Neuronal stem cell (in vitro differentiated cells): ENCODE measurements at regions not wholly inside any gene's neighbourhood (a gene's known extent, or its start where the extent isn't known, plus 50 kb on each side); places are given as distances from the start of the nearest gene placed in this dataset.

Source experiments
- DNase-seq: peaks from one replicate; pipeline ENCODE4 v3.0.0-alpha.2; 2013; ENCODE audit warnings: low spot score
- H2AFZ ChIP-seq: one replicate; pipeline ENCODE4 v1.6.1; 2013; ENCODE audit warnings: mild to moderate bottlenecking, low read length, inconsistent platforms
- H2AK5ac ChIP-seq: 2 replicates; pipeline ENCODE4 v1.6.1; 2013; ENCODE audit warnings: low read depth, mild to moderate bottlenecking, inconsistent platforms, low read length, moderate library complexity, mixed read lengths
- H2BK120ac ChIP-seq: 2 replicates; pipeline ENCODE4 v1.6.1; 2013; ENCODE audit warnings: low read depth, mild to moderate bottlenecking, inconsistent platforms, low read length, moderate library complexity, mixed read lengths
- H2BK12ac ChIP-seq: one replicate; pipeline ENCODE4 v1.6.1; 2013; ENCODE audit warnings: low read length, inconsistent platforms
- H2BK15ac ChIP-seq: 2 replicates; pipeline ENCODE4 v1.6.1; 2013; ENCODE audit warnings: mild to moderate bottlenecking, low read length, inconsistent platforms, mixed read lengths
- H2BK5ac ChIP-seq: one replicate; pipeline ENCODE4 v1.6.1; 2013; ENCODE audit warnings: inconsistent platforms, mild to moderate bottlenecking, low read length, moderate library complexity
- H3K14ac ChIP-seq: one replicate; pipeline ENCODE4 v1.6.1; 2013; ENCODE audit warnings: low read length, inconsistent platforms
- H3K18ac ChIP-seq: 2 replicates; pipeline ENCODE4 v1.6.1; 2013; ENCODE audit warnings: low read length, inconsistent platforms
- H3K23ac ChIP-seq: 2 replicates; pipeline ENCODE4 v1.6.1; 2013; ENCODE audit warnings: low read depth, mild to moderate bottlenecking, mixed read lengths, low read length, inconsistent platforms; ENCODE audit not compliant: poor library complexity
- H3K27ac ChIP-seq: replicated peaks from 3 replicates; pipeline ENCODE4 v1.5.1; 2013; ENCODE audit warnings: low read length, inconsistent platforms
- H3K27me3 ChIP-seq, 3 experiments: 2 replicates each; pipeline ENCODE4 v1.6.1; 2013; ENCODE audit warnings: low read length in 3 of 3, mild to moderate bottlenecking in 2 of 3, inconsistent platforms in 1 of 3, low read depth in 1 of 3, mixed read lengths in 1 of 3, moderate library complexity in 1 of 3; ENCODE audit not compliant: control insufficient read depth in 3 of 3, insufficient read depth in 3 of 3
- H3K36me3 ChIP-seq, 2 donors: replicated peaks in 1 of 2; 2 replicates each; pipeline ENCODE4 v1.6.1; 2013; ENCODE audit warnings: low read length in 2 of 2; ENCODE audit not compliant: control insufficient read depth in 2 of 2, insufficient read depth in 2 of 2
- H3K4ac ChIP-seq: 2 replicates; pipeline ENCODE4 v1.6.1; 2013; ENCODE audit warnings: inconsistent platforms, mild to moderate bottlenecking, low read length, moderate library complexity
- H3K4me1 ChIP-seq, 2 donors: 1 replicate in 1 of 2; 2 replicates in 1 of 2; pipeline ENCODE4 v1.6.1; 2013; ENCODE audit warnings: low read length in 2 of 2, low read depth in 1 of 2; ENCODE audit not compliant: control insufficient read depth in 2 of 2, insufficient read depth in 1 of 2
- H3K4me2 ChIP-seq: one replicate; pipeline ENCODE4 v1.6.1; 2013; ENCODE audit warnings: mild to moderate bottlenecking, low read length, inconsistent platforms; ENCODE audit not compliant: insufficient read depth, poor library complexity, severe bottlenecking
- H3K4me3 ChIP-seq, 2 donors: 2 replicates each; pipeline ENCODE4 v1.5.1; 2013; ENCODE audit warnings: low read length in 2 of 2, mild to moderate bottlenecking in 2 of 2, inconsistent platforms in 1 of 2, moderate library complexity in 1 of 2
- H3K79me1 ChIP-seq: one replicate; pipeline ENCODE4 v1.6.1; 2013; ENCODE audit warnings: low read depth, mild to moderate bottlenecking, inconsistent platforms, low read length, moderate library complexity
- H3K9ac ChIP-seq: one replicate; pipeline ENCODE4 v1.6.1; 2013; ENCODE audit warnings: mild to moderate bottlenecking, low read depth, low read length, inconsistent platforms; ENCODE audit not compliant: poor library complexity
- H3K9me3 ChIP-seq, 2 donors: replicated peaks in 1 of 2; 2 replicates each; pipeline versions ENCODE3 to v1.6.1; 2013; ENCODE audit warnings: low read length in 2 of 2, mild to moderate bottlenecking in 2 of 2, inconsistent platforms in 1 of 2, low read depth in 1 of 2, mixed read lengths in 1 of 2, moderate library complexity in 1 of 2; ENCODE audit not compliant: control insufficient read depth in 2 of 2, insufficient read depth in 1 of 2
- H4K8ac ChIP-seq: one replicate; pipeline ENCODE4 v1.6.1; 2013; ENCODE audit warnings: low read depth, mild to moderate bottlenecking, inconsistent platforms, low read length, moderate library complexity
- H4K91ac ChIP-seq: one replicate; pipeline ENCODE4 v1.6.1; 2013; ENCODE audit warnings: low read length, low read depth, mild to moderate bottlenecking, inconsistent platforms; ENCODE audit not compliant: poor library complexity
- WGBS, 2 donors: extraction: QIAGEN DNeasy Blood & Tissue Kit; methylation state at CpG; one replicate each; pipeline ENCODE4 v1.1.7; 2013; ENCODE audit warnings: missing lambda C conversion rate in 2 of 2, mixed read lengths in 1 of 2; ENCODE audit not compliant: insufficient read length in 2 of 2, insufficient replicate concordance in 1 of 2; ENCODE audit errors: extremely low coverage in 2 of 2; 5-methylcytosine and 5-hydroxymethylcytosine counted together

- H2AK5ac ChIP-seq = no peak overlapping the region
- no peak overlapping the region for H4K91ac ChIP-seq
- H3K18ac ChIP-seq = no peak overlapping the region
- H3K4me2 ChIP-seq = no peak overlapping the region
- H3K36me3 ChIP-seq = no peaks in the 10 kb centered on the region
- no peak overlapping the region for H2BK12ac ChIP-seq
- no peak overlapping the region for H3K4ac ChIP-seq
- H2BK5ac ChIP-seq = no peak overlapping the region
- H2AFZ ChIP-seq = no peak overlapping the region
- H3K4me3 ChIP-seq = no peak overlapping the region
- H3K27me3 ChIP-seq = no peaks in the 10 kb centered on the region
- no peak overlapping the region for H3K14ac ChIP-seq
- H3K23ac ChIP-seq = no peak overlapping the region
- H3K9ac ChIP-seq = no peak overlapping the region
- no peaks in the 10 kb centered on the region for H3K9me3 ChIP-seq
- WGBS, 2 donors = no CpG with 5 or more reads among the region's 1 CpG
- no peak for DNase-seq
- H2BK120ac ChIP-seq = no peak overlapping the region
- H3K79me1 ChIP-seq = no peaks in the 10 kb centered on the region
- H4K8ac ChIP-seq = no peak overlapping the region
- no peak overlapping the region for H3K27ac ChIP-seq
- H2BK15ac ChIP-seq = no peak overlapping the region
- no peaks in the 10 kb centered on the region for H3K4me1 ChIP-seq
Measured at GRCh38 chr11:11027288-11027687, 169.4 kb upstream of the ZBED5 start.

GRCh38 chr11:11025087-11025486 lies 167.2 kb upstream of the ZBED5 start:
- H3K27ac ChIP-seq = no peak overlapping the region
- no peaks in the 10 kb centered on the region for H3K79me1 ChIP-seq
- no peak overlapping the region for H4K8ac ChIP-seq
- H3K4me1 ChIP-seq = no peaks in the 10 kb centered on the region
- no peak overlapping the region for H3K14ac ChIP-seq
- no peak overlapping the region for H2BK12ac ChIP-seq
- H2AK5ac ChIP-seq = no peak overlapping the region
- no peak for DNase-seq
- H3K36me3 ChIP-seq = no peaks in the 10 kb centered on the region
- H3K4me3 ChIP-seq = no peak overlapping the region
- H3K23ac ChIP-seq = no peak overlapping the region
- no peak overlapping the region for H3K4me2 ChIP-seq
- H2AFZ ChIP-seq = no peak overlapping the region
- no peak overlapping the region for H2BK5ac ChIP-seq
- no peaks in the 10 kb centered on the region for H3K9me3 ChIP-seq
- no CpG with 5 or more reads among the region's 2 CpGs for WGBS, 2 donors
- H2BK120ac ChIP-seq = no peak overlapping the region
- no peak overlapping the region for H3K18ac ChIP-seq
- H3K9ac ChIP-seq = no peak overlapping the region
- no peak overlapping the region for H3K4ac ChIP-seq
- H4K91ac ChIP-seq = no peak overlapping the region
- H2BK15ac ChIP-seq = no peak overlapping the region
- H3K27me3 ChIP-seq = no peaks in the 10 kb centered on the region

- Histone ChIP-seq H4K8ac (no peak overlapping the region), H3K4me2 (no peak overlapping the region), H3K27ac (no peak overlapping the region), H4K91ac (no peak overlapping the region), H3K36me3 (no peaks in the 10 kb centered on the region), H2BK120ac (no peak overlapping the region), H3K4me3 (no peak overlapping the region), H3K18ac (no peak overlapping the region), H2BK5ac (no peak overlapping the region), H3K79me1 (no peaks in the 10 kb centered on the region), H3K23ac (no peak overlapping the region), H2BK12ac (no peak overlapping the region), H2AFZ (no peak overlapping the region), H3K14ac (no peak overlapping the region), H3K27me3 (peaks cover 0 to 1% (median 0%) of the 10 kb centered on the region in 3 experiments), H2AK5ac (no peak overlapping the region), H3K9ac (no peak overlapping the region), H3K9me3 (no peaks in the 10 kb centered on the region), H2BK15ac (no peak overlapping the region), H3K4me1 (no peaks in the 10 kb centered on the region), H3K4ac (no peak overlapping the region)
- DNase-seq = no peak
- WGBS, 2 donors = no CpG with 5 or more reads among the region's 4 CpGs
Measured at GRCh38 chr11:11022125-11022730, 164.4 kb upstream of the ZBED5 start.

GRCh38 chr11:11021563-11021962 lies 163.7 kb upstream of the ZBED5 start:
- no peaks in the 10 kb centered on the region for H3K36me3 ChIP-seq
- H3K23ac ChIP-seq = no peak overlapping the region
- no peak overlapping the region for H3K18ac ChIP-seq
- no peak overlapping the region for H3K14ac ChIP-seq
- no peak overlapping the region for H2AK5ac ChIP-seq
- H2BK15ac ChIP-seq = no peak overlapping the region
- H3K4me1 ChIP-seq = no peaks in the 10 kb centered on the region
- no peak overlapping the region for H2BK120ac ChIP-seq
- no peak overlapping the region for H3K4ac ChIP-seq
- H2BK12ac ChIP-seq = no peak overlapping the region
- H3K79me1 ChIP-seq = no peaks in the 10 kb centered on the region
- no peak overlapping the region for H3K4me2 ChIP-seq
- no peak overlapping the region for H3K9ac ChIP-seq
- DNase-seq = no peak
- H2BK5ac ChIP-seq = no peak overlapping the region
- H3K9me3 ChIP-seq = no peaks in the 10 kb centered on the region
- no peak overlapping the region for H4K8ac ChIP-seq
- no peak overlapping the region for H4K91ac ChIP-seq
- H3K27ac ChIP-seq = no peak overlapping the region
- no peak overlapping the region for H2AFZ ChIP-seq
- no peak overlapping the region for H3K4me3 ChIP-seq
- peaks cover 0 to 4% (median 0%) of the 10 kb centered on the region in 3 experiments for H3K27me3 ChIP-seq
- WGBS, 2 donors = no CpG with 5 or more reads among the region's 4 CpGs
